A673 (cell line): ENCODE measurements at regions not wholly inside any gene's neighbourhood (a gene's known extent, or its start where the extent isn't known, plus 50 kb on each side); places are given as distances from the start of the nearest gene placed in this dataset.

Source experiments
- BruUV-seq: library from RNA; stranded (reverse); fragments of 400-500 nt; replicated peaks from 2 replicates; lab custom pipeline; 2021; lab: Mats Ljungman, UMichigan
- CTCF ChIA-PET: fragments of 300-600 bp; sonication (Branson Sonifier 250); formaldehyde crosslinking; loops from one replicate; lab custom pipeline; 2022; ENCODE audit warnings: antibody characterized with exemption; lab: Charles Lee
- POLR2A ChIA-PET: fragments of 300-600 bp; sonication (Branson Sonifier 250); formaldehyde crosslinking; loops from one replicate; lab custom pipeline; 2022; ENCODE audit warnings: antibody characterized with exemption; ENCODE audit not compliant: low non-redundant PET; lab: Charles Lee
- DNase-seq: peaks from one replicate; pipeline ENCODE4 v3.0.0-alpha.2; 2015; ENCODE audit warnings: low spot score
- H3K27ac ChIP-seq: fragments of 200-600 bp; sonication (generic); 2 replicates; pipeline ENCODE4 v1.5.1; 2016; ENCODE audit warnings: mixed run types, low read depth, mild to moderate bottlenecking, mixed read lengths, antibody characterized with exemption, low read length; ENCODE audit not compliant: poor library complexity, severe bottlenecking
- H3K27me3 ChIP-seq: fragments of 200-600 bp; sonication (generic); replicated peaks from 2 replicates; pipeline ENCODE4 v1.6.1; 2017; ENCODE audit warnings: mixed run types, low read depth, mild to moderate bottlenecking, mixed read lengths, antibody characterized with exemption, low read length; ENCODE audit not compliant: insufficient read depth, poor library complexity
- H3K36me3 ChIP-seq: fragments of 200-600 bp; sonication (generic); 2 replicates; pipeline ENCODE4 v1.6.1; 2016; ENCODE audit warnings: mixed run types, mild to moderate bottlenecking, mixed read lengths, antibody characterized with exemption, low read length; ENCODE audit not compliant: insufficient read depth, poor library complexity, severe bottlenecking
- H3K4me1 ChIP-seq: fragments of 200-600 bp; sonication (generic); 2 replicates; pipeline ENCODE4 v1.6.1; 2017; ENCODE audit warnings: mixed run types, mild to moderate bottlenecking, mixed read lengths, antibody characterized with exemption, low read length; ENCODE audit not compliant: insufficient read depth, poor library complexity, severe bottlenecking
- H3K4me3 ChIP-seq: fragments of 200-600 bp; sonication (generic); 2 replicates; pipeline ENCODE4 v1.5.1; 2016; ENCODE audit warnings: low read depth, mixed run types, mild to moderate bottlenecking, mixed read lengths, low read length; ENCODE audit not compliant: poor library complexity, severe bottlenecking
- H3K9me3 ChIP-seq: fragments of 200-600 bp; sonication (generic); 2 replicates; pipeline ENCODE4 v1.6.1; 2016; ENCODE audit warnings: mixed run types, low read depth, mild to moderate bottlenecking, mixed read lengths, antibody characterized with exemption, low read length; ENCODE audit not compliant: poor library complexity, severe bottlenecking
- CTCF ChIP-seq: fragments of 300-800, 200-600 bp; sonication (generic); conservative IDR thresholded peaks from 2 replicates; pipeline ENCODE4 v1.5.1; 2017; ENCODE audit warnings: low read depth, mild to moderate bottlenecking, antibody characterized with exemption, low read length, moderate library complexity, mixed read lengths
- EZH2 ChIP-seq: fragments of 200-600 bp; sonication (generic); IDR thresholded peaks from 2 replicates; pipeline ENCODE4 v1.6.1; 2017; ENCODE audit warnings: borderline replicate concordance, low read depth, mild to moderate bottlenecking, mixed read lengths, antibody characterized with exemption, low read length; ENCODE audit not compliant: poor library complexity, severe bottlenecking
- intact Hi-C: fragments of 100-400 bp; cut with micrococcal nuclease; formaldehyde crosslinking; loops from one replicate; pipeline ENCODE4 v1.10.0; 2022; ENCODE audit not compliant: unreplicated experiment

- no peak for DNase-seq
- Histone ChIP-seq H3K27me3 (no peaks in the 10 kb centered on the region), H3K4me1 (no peaks in the 10 kb centered on the region), H3K4me3 (no peak overlapping the region), H3K36me3 (no peaks in the 10 kb centered on the region), H3K27ac (no peak overlapping the region), H3K9me3 (no peaks in the 10 kb centered on the region)
- intact Hi-C loops: no loop called here
- TF ChIP-seq CTCF (no peak), EZH2 (no peak)
- ChIA-PET CTCF (interaction anchor here (0.6 kb wide), 1 partner anchor 634 kb away, joined by 3 read pairs; no protein-coding TSS in a partner anchor), POLR2A (no interaction called here)
- no TSS peak for BruUV-seq
Measured at GRCh38 chr15:37246856-37247255, 146.5 kb upstream of the MEIS2 start.

- Histone ChIP-seq H3K4me3 (no peak overlapping the region), H3K9me3 (no peaks in the 10 kb centered on the region), H3K36me3 (no peaks in the 10 kb centered on the region), H3K27ac (no peak overlapping the region), H3K4me1 (no peaks in the 10 kb centered on the region), H3K27me3 (no peaks in the 10 kb centered on the region)
- ChIA-PET POLR2A (no interaction called here), CTCF (no interaction called here)
- no peak for TF ChIP-seq CTCF
- BruUV-seq: no TSS peak
- DNase-seq: no peak
- intact Hi-C loops: no loop called here
Measured at GRCh38 chr15:37249249-37249648, 148.9 kb upstream of the MEIS2 start.

- H3K27me3 ChIP-seq: no peaks in the 10 kb centered on the region
- no peak overlapping the region for H3K27ac ChIP-seq
- intact Hi-C loops: no loop called here
- BruUV-seq: no TSS peak
- no peaks in the 10 kb centered on the region for H3K36me3 ChIP-seq
- ChIA-PET POLR2A (no interaction called here), CTCF (no interaction called here)
- H3K4me1 ChIP-seq: no peaks in the 10 kb centered on the region
- TF ChIP-seq CTCF (no peak), EZH2 (no peak)
- H3K4me3 ChIP-seq: no peak overlapping the region
- no peak for DNase-seq
- H3K9me3 ChIP-seq: no peaks in the 10 kb centered on the region
Measured at GRCh38 chr15:37252530-37252929, 152.2 kb upstream of the MEIS2 start.
